Activated T-cell treated with anti-CD3 and anti-CD28 coated beads for 48 hours (primary cell): ENCODE measurements at regions not wholly inside any gene's neighbourhood (a gene's known extent, or its start where the extent isn't known, plus 50 kb on each side); places are given as distances from the start of the nearest gene placed in this dataset.

Experiments used
- DNase-seq: peaks from one replicate; pipeline ENCODE4 v3.0.0-alpha.2; 2020; ENCODE audit warnings: low read depth

DNA sequence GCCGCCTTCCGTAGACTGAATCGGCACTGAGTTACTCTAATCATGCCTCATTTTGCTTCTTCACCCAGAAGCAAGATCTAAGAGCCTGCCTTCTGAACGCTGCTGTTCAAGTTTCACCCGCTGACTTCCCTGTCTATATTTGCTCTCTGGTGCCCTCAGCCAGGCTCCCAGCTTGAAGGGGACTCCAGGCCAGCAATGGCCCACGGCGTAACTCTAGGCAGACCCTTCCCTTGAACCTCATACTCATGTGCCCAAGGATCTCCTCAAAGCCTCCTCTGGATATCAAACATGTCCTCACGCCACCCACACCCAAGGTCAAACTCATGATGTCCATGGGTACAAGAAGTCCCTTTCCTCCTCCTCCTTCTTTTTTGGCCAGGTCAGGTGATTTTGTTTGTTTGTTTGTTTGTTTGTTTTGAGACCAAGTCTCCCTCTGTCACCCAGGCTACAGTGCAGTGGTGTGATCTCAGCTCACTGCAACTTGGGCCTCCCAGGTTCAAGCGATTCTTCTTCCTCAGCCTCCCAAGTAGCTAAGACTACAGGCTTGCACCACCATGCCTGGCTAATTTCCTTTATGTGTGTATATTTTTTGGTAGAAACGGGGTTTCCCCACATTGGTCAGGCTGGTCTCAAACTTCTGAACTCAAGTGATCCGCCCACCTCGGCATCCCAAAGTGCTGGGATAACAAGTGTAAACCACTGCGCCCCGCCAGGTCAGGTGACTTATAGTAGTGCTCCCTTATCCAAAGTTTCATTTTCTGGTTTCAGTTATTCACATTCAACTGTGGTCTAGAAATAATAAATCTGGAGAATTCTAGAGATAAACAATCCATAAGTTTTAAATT, 239.0 kb downstream of the SYK start:
- no peak for DNase-seq

DNA sequence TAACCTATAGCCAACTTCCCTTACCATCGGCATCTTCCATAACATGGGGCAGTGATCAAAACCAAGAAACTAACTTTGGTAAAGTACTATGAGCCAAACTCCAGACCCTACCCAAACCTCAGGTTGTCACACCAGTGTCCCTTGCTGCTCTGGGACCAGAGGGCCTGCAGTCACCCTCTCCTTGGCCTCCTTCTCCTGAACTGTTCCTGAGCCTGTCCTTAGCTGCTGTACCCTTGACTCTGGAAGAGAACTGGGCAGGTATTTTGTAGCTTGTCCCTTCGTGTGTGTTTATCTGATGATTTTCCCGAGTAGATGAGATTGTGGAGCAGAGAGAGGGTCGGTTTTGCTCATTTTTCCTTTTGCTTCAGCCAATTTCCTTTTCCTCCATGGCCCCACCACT, 240.4 kb downstream of the SYK start:
- no peak for DNase-seq

DNA sequence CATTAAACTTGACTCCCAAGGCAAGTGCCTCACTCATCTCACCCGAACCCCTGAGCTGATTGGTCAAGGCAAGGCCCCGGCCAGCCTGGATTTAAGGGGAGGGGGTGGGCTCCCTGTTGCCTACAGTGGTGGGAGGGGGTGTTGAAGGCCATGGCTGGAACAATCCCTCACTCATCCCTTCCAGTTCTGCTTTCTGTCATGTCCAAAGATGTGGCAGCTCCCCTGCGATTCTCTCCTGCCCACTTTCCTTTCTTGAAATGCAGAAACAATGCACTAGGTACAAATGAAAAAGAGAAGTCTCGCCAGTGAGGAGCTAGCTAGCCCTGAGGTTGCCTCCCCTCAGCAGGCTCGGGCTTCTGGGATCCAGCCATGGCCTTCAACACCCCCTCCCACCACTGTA, 240.9 kb downstream of the SYK start:
- no peak for DNase-seq

DNA sequence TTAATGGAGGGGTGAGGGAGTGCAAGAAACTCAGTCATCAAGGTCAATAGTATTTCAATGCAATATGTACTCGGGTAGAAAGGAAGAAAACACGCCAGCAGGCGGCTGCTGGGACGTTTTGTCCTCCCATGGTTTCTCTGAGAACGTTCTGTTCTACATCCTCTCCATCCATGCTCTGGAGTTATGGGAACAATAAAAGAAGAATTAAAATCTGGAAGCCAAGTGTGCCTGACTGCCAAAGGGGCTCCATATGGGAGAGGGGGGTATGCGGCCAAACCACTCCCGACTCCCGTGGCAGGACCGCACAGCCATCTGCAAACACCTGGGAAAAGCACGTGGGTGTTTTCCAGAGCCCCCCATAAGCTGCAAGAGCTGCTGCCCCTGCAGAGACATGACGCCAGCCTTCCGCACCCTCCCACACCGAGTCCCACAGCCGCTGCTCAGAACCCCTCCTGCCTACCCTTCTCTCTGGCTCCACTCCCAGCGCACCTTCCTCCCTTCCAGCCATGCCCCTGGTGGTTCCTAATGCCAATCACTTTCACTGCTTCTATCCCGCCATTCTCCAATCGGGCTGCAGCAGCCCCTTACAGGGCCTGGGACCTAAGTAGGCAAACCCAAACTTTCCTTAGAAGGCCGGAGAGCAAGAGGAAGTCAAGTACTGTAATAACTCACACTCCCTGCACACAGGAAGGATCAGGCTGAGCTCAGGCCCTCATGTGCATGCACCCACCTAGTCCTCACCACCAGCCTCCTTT, 241.6 kb downstream of the SYK start:
- no peak for DNase-seq

DNA sequence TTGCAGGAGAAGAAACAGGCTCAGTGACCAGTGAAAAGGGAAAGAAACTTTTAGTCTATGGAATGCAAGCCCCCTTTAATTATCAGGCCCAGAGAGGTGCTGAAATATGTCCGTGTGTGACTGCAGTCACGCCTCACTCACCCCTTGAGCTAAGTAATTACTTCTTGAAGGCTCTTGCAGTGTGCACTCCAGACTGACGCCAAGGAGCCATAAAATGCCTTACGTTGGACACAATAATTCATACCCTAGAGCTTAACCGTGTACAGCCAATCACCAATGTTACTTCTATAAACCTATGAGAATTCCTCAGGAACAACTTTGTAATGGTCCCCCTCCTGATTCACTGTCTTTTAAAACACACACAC, 242.2 kb downstream of the SYK start:
- no peak for DNase-seq

DNA sequence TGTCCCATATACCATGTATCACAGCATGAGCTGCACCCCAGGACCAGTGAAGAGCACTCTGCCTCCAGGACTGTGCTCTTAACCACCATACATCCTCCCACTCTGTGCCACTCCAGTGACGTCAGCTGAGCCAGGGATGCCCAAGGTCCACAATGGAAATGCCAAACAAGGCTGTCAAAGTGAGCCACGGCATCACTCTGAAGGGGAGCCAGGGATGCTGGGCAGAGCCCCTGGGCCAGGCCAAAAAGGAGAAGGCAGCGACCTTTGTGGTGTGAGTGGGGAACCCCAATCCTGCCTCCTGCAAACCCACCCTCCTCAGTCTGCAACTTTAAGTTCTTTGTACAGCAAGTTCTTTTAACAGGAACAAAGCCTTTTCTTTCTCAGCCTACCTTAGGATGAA, 242.7 kb downstream of the SYK start:
- no peak for DNase-seq

DNA sequence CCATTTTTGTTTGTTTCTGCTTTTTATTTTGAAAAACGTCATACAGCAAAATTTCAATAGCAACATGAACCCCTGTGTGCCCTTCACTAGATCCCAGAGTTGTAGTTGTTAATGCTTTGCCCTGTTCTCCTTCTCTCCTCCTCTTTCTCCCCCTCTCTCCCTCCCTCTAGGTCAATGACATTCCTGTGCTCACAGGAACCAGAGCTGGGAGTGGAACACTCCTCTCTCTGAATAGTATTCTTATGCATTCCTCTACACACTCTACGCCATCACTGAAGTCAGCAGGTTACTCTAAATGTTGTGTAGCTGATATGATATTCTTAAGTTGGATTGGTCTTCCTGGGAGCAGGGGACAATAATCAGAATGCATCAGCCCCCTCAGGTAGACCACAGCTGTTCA, 243.4 kb downstream of the SYK start:
- no peak for DNase-seq

DNA sequence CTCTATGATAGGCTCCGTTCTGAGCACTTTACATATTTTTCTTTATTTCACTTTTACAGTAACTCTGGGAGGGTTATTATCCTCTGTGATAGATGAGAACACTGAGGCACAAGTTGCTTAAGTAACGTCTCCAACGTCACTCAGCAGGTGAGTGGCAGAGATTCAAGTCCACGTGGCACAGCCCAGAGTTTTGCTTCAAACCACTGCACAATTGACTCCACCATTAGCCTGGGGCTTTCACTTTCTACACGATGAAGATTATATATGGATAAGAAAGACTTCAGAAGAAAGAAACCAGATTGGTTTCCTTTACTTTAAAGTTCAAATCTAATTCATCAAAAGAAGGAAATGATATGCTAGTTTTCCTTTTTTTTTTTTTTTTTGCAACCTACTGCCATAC, 245.9 kb downstream of the SYK start:
- peak; percentile 57 for DNase-seq

DNA sequence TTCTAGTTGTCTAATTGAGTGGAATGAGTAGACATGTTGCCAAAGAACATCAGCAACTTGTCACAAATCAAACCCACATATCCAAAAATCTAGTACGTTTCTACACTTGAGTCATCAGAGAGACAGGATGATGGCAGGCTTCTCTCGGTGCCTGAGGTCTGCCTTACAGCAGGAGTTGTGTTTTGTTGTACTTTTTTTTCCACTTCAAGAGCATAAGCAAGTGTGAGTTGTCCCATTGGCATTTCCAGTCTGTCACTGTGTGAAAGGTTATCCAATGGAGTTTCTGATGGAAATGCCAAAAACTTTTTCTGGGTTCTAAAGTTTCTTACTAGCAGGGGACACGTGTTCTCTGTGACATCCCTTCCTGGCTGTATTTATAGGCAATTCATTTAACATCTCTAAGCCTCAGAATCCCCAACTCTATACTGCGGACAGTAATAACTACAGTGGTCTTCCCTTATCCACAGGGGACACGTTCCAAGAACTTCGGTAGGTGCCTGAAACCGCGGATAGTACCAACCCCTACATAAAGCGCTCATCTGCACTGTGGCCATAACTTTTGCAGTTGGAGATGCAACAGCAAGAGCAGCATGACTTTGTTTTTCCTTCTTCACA, 246.5 kb downstream of the SYK start:
- no peak for DNase-seq

DNA sequence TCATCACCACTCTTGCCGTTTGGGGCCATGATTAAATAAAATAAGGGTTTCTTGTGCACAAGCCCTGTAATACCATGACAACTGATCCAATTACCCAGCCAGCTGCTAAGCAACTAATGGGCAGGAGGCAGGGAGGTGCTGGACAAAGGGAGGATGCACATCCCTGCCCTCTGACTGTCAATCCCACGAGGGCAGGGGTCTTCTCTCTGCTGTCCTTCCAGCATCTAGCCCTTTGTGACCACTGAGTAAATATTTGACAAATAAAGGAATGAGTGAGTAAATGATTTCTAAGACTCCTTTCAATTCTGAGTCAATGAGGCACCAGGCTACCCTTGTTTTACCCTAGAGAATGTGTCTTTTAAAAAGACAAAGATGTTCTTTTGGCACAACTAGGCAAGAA, 247.1 kb downstream of the SYK start:
- DNase-seq: no peak

DNA sequence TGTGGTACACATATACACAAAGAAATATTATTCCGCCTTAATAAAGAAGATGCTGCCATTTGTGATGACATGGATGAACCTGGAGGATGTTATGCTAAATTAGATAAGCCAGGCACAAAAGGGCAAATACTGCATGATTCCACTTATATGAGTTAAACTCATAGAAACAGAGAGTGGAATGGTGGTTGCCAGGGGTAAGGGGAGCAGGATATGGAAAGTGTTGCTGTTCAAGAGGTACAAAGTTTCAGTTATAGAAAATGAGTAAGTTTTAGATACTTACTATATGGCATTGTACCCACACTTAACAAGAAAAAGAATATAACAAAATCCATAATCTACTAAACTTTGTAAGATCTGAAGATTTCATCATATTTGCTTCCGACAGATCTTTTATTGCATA, 252.2 kb downstream of the SYK start:
- DNase-seq: no peak

DNA sequence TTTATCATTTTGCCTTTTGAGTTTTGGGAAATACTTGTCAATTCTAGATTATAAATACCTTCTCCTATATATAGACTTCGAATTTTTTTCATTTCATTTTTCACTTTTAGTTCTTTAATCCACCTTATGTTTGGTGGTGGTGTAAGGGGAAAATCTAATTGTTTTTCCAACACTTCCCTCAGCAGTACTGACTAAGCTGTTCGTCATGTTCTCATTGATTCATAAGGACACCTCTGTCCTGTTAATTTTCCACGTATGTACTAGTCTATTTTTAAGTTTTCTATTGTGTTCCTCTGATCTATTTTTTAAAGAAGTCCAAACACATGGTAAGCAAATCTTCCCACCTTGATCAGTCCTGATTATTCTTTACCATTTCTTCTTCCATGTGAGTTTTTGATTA, 254.2 kb downstream of the SYK start:
- no peak for DNase-seq

DNA sequence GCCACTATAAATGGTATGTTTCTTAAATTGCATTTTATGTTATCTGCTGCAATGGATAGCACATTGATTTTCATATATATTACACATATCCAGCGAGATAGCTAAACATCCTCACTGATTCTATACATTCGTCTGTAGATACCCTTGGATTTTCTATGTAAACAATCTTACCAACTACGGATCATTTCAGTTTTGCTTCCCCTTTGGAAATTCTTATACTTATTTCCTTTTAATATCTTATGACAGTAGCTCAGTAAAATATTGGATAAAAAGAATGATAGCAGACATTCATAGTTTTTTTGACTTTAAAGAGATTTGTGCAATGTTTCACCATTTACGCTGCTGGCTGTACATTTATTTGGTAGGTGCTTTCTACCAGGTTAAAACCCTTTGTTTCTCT, 254.9 kb downstream of the SYK start:
- no peak for DNase-seq

DNA sequence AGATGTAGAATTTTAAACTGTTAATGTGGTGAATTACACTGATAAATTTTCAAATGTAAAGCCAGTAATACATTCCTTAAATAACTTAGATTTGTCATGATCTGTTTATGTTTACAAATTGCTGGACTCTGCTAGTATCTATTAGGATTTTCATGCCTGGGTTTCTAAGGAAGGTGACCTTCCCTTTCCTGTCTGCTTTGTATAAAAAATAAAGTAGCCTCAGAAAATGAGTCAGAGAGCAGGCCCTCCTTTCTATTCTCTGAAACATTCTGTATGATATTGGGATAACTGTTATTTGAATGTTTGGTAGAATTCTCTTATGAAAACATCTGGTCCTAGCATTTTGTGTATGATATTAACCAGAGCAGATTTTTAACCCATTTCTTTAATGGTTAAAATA, 255.3 kb downstream of the SYK start:
- DNase-seq: no peak

DNA sequence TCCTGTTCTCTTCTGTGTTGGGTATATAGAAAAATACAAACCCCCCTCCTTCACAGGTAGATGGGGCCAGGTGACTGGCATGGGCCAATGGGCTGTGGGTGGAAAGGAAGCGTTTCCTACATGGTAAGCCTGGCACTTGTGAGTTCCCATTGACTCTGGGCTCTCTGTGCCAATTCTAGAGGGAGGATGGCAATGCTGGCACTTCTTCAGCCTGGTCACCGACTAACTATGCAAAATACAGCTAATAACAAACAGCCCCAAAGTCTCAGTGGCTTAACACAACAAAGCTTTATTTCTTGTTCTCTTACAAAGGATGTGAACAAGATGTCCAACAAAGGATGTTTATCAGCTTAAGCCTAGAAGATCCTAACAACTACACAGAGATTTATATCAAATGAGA, 258.1 kb downstream of the SYK start:
- no peak for DNase-seq

DNA sequence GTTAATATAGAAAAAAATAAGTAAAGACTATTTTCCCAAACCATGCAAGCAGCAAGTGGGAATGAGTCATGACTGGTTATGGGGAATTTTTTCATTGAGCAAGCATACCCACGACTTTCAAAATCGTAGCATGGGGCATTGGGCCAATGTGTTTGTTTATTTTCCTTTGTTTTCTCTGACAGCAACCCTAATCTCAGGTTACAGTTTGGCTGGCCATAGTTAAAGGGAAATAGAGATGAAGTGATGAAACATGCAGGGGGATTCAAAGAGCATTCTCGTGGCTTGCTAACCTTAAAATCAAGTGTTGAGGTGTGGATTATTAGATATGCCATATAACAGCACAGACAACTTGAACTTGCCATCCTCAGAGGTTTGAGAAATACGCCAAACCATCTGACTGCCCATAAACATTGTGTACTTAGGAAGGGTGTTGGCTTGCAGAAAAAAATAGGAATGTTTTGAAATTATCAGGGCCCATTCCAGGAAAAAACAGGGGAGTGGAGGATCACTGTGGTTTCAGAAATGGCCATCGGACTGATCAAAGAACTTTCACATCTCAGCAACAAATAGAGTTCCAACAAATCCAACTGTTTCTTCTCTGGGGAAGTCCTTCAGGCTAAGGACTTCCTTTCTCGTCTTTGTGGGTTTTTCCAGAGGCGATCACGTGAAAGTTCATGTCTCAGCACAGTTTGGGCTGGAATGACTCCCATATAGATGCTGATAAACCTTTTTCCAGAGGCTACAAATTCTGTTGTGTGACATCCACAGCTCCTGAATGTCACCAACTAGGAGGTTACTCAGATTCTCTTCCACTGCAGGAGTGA, 259.1 kb downstream of the SYK start:
- no peak for DNase-seq

DNA sequence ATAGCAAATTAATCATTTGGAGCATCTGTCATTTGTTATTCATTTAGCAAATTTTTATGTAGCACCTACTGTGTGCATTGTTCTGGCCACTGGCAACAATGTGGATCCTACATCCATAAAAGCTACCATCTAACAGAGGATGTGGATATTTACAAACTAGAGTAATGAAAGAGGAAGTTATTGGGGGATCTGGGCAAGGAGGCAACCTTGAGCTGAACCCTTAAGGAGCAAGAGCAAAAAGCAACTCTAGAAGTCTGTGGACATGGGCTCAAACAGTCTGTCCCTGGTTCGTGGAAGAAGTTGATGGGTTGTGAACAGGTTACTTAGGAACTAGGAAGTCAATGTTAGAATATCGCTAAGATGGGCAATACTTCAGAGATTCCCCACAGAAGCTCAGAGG, 259.9 kb downstream of the SYK start:
- no peak for DNase-seq

DNA sequence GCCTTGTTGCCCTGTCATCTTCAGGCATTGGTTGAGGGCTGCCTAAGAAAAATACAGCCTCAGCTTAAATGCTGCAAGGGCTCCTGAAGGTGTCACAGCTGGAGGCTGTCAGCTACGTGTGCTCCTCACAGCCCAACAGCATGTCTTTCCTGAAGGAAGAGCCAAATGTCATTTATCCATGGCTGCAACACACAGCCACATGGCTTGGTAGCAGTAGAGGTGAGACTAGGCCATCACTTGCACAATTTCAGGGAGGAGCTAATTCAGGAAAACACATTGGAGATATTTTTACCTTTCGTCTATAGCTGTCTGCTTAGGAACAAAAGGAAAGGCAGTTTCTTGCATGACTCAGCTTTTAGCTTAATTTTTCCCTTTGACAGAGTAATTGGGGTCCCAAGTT, 260.7 kb downstream of the SYK start:
- DNase-seq: no peak

DNA sequence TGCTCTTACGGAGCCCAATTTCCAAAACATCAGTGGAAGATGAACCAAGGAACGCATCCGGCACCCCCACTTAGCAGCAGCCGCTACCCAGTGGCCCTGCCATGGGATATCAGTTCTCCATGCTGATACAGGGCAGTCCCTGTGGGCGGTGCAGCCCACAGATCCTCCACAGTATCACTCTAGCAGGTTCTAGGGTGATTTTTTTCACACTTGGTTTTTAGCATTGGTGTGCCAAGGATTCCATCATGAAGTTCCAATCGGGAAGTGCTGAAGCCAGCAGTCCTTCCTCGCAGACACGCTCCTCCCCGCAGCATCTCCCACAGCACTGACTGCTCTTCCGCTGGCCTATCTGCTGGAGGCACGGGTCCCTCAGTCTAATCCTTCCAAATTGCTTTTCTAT, 261.9 kb downstream of the SYK start:
- DNase-seq: no peak

DNA sequence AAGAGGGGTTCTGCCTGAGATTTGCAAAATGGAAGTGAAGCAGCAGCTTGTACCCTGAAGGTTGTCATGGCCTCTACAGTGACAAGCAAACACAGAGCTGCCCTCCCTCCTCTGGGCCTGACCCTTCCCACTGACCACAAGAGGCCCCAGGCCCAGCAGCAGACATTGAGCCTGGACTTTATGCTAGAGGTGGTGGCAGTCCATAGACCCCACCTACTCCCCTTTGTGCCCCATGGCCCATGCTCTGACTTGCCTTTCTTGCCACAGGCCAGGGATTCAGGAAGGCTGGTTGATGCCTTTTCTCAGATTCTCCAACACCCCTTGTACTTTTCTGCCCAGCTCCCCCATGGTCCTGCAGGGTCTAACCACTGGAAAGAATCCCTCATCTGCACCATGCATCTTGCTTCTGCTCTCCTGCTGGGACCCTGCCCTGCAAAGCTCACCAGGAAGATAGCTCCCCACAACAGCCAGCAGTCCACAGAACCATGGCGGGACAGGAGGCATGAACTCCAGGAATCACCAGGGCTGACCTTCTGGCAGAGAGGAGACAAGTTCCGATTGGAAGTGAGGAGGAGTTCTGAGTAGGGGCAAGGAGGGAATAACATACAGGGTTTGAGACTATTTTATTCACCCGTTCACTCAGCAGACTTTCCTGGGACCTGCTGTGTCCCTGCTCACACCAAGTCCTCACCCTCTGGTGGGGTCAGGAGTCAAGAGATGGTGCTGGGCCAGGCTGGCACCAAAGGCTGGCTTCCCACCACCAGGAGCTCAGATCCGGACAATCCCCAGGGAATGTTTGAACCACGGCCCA, 263.8 kb downstream of the SYK start:
- no peak for DNase-seq

DNA sequence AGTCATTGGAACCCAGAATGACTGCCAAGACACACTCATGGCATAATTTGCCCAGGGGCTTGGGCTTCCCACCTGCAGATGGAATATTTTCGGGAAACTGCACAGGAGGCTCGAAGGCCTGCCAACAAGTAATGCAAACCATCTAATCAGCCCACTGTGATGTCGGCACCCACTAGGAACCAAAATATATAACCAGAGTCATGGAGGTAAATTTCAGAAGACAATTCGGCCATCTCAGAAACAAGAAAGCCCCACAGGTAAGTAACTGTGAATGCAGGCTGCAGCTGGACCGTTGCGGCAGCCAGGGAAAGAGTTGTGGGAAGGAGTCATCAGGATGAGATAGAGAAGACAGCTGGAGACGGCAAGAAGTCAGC, 264.4 kb downstream of the SYK start:
- no peak for DNase-seq

DNA sequence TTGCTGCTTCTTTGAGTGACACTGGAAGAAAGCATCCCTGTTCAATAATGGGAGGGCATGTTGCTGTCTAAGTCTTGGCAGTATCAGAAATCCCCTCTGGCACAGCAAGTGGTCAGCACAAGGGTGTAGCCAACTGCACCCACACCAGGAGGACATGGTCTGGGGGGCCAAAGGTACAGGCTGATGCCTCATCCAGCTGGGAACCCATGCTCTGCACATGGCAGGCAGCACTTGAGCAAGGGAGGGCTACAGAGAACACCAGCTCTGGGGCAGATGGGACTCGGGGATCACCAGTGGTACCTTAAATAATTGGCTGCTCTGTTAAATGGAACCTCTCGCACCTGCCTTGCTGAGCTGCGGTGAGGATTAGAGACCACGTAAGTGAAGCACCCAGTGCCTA, 265.2 kb downstream of the SYK start:
- no peak for DNase-seq
